ENCODE measurements at regions not wholly inside any gene's neighbourhood (a gene's known extent, or its start where the extent isn't known, plus 50 kb on each side); places are given as distances from the start of the nearest gene placed in this dataset.

DNA sequence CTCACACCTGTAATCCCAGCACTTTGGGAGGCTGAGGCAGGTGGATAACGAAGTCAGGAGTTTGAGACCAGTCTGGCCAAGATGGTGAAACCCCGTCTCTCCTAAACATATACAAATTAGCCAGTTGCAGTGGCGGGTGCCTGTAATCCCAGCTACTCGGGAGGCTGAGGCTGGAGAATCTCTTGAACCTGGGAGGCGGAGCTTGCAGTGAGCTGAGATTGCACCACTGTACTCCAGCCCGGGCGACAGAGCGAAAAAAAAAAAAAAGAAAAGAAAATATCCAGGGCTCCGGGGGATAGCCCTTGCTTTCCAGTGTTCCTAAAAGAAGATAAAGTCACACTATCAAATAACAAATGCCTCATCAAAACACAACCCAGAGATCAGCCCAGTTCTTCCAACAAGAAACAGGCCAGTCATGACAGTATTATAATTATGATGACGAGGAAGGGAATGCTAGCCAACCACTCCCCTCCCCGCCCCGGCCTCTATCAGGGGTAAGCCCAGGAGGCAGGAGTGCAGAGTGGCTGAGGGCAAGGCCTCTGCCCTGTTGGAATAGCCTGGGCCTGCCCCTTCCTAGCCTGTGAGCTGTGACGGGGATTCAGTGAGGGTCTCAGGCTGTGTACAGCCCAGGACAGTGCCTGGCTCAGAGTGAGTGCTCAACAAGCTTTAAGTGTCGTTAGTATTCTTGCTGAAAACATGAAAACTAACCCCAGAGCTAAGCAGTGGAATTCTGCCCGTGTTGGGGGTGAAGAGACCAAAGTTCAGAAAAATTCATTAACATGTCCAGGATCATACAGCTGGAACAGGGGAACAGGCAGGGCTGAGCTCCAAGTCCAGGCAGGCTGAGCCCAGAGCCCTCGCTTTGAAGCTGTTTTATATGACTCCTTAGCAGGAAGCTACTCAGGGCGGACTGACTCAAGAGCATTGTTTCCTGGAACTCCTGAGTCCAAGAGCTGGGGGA is 54.3 kb downstream of the FAM241B start:
- DNase-seq: no peak

DNA sequence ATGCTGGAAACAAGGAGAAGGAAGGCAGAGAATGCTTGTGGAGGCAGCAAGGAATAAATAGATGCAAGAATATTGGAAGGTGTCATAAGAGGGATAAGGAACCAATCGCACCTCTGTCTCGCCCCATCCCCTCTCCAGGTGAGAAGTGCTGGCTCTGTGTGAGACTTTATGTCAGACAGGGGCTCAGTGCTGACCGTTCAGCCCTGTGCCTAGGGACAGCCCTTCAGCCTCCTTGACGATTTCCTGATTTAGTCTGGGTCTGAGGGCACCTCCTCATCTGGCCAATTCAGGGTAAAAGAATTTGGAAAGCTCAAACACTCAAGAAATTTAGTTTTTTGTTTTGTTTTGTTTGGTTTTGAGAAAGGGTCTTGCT is 54.9 kb downstream of the FAM241B start:
- no peak for DNase-seq

DNA sequence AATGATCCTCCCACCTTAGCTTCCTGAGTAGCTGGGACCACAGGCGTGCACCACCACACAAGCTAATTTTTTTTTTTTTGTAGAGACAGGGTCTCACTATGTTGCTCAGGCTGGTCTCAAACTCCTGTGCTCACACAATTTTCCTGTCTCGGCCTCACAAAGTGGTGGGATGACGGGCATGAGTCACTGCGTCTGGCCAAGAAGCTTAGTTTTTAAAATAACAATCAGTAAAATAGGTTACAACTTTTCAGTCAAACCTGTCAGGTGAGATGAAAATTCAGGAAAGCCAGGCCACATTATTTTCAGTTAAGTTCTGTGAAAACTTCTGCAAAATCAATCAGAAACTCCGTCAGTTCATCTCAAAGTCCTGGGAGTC is 55.4 kb downstream of the FAM241B start:
- DNase-seq: no peak

DNA sequence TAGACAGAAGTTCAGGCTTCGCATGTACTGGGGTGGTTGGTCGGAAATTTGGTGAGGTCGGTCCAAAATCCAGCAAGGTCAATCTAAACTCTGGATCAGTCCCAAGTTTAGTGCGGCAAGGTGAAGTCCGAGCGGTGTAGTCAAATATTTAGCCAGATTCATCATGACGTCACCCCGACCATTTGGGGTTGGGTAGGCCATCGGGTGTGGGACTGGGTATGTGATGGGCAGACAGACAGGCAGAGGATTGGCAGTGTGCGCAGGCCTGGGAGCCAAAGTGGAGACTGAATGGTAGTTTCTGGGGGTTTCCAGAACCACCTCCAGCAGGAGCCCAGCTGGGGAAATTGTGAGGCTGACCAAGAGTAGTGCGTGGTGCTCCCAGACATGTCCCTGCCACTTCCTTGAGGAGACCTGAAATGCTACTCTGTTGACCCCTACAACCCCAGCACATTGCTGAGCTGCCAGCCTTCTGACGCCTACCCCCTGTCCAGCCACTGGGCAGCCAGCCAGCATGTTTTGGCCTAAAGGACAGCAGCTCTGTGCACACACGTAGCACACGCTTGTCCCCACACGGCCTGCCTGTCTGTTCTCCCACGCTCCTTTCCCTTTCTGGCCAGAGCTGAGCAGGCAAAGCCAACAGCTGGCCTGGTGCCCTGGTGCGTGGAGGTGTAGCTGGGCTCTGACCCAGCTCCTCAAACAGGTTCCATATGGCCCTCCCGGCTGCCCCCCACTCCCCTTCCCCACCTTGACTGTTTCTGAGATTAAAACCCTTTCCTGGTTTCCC is 55.9 kb downstream of the FAM241B start:
- DNase-seq: no peak

DNA sequence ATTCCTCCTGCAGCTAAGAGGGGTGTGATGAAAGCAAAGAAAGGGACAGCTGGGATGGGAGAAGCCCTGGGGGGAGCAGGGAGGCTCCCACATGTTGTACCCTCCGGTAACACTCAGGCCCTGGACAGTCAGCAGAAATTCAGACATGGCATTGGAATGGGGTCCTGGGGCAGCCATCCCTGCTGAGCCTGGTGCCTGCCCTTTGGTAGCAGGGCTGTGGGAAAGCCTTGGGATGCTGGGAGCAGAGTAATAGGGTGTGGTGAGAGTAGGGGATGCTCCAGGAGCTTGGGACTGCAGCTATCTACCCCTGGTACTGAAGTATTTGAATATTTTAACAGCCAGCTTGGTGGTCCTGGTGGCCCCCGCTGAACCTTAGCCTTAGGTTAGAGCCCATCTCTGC is 56.8 kb downstream of the FAM241B start:
- DNase-seq: no peak

DNA sequence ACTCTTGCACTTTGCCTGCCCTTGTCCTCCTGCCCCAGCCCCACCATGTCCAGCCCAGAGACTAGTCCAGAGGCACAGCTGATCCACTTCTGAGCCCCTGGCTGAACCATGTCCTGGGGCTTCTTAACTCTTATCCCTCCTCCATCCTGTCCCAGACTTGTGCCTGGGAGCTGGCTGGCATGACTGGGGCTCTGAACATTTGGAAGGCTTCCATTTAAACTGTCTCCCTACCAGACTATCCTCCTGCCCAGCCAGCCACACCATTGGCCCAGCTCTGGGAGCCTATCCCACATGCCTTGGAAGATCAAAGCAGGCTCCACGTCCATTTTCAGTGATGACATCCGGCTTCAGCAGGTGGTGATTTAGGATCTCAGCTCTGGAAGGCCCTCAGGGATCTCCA is 57.4 kb downstream of the FAM241B start:
- DNase-seq: no peak

DNA sequence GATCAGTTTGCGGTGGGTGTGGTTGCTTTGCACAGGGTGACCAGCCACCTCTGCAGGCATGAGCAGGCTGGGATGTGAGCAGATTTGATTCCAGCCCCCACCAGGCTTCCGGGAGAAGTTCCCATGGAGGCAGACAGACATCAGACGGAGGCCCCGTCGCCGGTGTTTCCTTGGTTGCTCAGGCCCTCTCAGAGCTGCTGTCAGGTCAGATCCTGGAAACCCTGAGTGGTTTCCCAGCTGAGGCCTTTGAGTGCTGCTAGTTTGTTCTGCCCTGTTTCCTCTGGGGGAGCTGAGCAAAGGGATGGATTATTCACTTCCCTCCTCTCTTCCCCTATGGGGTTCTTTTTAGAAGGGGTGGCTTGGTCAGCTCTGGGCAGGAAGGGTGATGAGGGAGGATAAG is 62.2 kb downstream of the FAM241B start:
- DNase-seq: no peak

DNA sequence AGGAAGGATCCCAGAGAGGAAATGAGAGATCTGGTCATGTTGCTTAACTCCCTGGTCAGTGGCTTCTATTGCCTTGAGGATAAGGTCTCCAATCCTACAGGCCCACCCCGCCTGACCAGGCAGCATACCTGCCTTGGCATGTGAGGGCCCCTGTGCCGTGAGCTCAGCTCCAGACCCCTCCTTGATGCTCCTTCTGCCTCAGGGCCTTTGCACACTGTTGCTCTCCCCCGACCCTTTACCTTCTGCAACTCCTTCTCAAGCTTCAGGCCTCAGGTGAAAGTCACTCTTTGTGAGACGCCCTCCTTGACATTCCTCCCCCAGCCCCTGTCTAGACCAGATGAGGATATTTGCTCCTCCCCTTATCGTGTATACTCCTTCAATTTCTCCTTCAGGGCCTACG is 62.8 kb downstream of the FAM241B start:
- DNase-seq: no peak

DNA sequence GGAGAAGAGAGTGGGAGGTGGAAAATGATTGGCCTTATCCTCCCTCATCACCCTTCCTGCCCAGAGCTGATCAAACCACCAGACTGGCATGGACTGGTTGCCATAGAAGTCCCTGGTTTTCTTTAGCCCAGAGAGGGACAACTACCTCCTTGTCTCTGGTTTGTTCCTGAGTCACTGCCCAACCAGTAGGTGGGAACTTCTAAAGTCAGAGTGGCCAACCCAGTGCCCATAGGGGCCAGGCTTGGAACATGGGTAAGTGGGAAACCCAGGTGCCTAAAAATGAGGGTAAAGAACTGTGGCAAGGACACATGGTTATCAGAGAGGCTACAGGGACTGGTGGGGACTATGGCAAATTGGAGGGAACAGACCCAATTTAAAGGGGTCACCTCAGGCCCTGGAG is 63.8 kb downstream of the FAM241B start:
- DNase-seq: no peak

DNA sequence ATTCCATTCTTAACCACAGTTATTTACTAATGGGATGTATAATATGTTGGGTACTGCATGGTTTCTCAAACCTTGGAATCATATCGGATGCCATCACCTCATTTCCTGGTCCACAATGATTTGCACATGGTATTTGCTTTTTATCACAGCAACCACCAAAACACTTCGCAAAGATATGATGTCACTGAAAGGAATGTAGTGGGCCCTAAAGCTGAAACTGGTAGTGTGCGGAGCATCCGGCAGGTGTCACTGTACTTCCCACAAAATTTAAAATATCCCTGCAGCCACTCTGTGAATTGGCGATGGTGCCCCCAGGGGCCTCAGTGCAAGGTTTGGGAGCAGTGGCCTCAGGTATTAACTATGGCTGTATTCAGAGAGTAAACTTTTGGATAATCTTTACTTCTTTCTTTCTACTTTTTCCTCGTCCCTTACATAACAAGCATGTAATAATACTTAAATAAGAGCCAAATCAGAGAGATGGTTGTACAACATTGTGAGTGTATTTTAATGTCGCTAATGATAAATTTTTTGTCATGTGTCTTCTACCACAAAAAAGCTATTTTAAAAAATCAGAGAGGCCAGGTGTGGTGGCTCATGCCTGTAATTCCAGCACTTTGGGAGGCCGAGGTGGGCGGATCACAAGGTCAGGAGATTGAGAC is 66.2 kb downstream of the FAM241B start:
- no peak for DNase-seq

DNA sequence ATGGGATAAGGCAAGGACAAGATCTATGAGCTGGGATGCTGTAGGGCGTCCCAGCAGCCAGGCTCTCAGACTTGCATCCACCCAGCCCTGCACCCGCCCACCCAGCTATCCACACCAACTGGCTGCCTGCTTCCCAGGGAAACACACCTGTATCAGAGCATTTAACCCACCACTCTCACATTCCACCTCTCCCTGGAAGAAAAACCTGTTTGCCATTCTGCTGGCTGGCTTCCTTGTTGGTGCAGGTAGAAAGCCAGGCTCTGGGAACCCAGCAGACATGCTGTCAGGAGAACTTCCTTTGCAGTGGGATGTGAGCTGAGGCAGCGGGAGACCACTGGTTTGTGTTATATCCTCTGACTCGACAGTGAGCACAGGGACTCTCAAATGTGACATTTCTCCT is 67.0 kb downstream of the FAM241B start:
- no peak for DNase-seq

DNA sequence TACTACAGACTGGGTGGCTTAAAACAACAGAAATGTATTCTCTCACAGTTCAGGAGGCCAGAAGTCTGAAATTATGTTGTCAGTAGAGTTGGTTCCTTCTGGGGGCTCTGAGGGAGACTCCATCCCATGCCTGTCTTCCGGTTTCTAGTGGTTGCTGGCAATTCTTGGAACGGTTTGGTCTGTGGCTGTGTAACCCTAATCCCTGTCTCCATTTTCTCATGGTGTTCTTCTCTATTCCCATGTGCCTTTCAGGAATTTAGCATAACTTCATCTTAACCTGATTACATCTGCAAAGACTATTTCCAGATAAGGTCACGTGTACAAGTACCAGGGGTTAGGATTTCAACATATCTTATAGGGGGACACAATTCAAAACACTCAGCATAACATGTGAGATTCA is 73.2 kb downstream of the FAM241B start:
- DNase-seq: no peak

DNA sequence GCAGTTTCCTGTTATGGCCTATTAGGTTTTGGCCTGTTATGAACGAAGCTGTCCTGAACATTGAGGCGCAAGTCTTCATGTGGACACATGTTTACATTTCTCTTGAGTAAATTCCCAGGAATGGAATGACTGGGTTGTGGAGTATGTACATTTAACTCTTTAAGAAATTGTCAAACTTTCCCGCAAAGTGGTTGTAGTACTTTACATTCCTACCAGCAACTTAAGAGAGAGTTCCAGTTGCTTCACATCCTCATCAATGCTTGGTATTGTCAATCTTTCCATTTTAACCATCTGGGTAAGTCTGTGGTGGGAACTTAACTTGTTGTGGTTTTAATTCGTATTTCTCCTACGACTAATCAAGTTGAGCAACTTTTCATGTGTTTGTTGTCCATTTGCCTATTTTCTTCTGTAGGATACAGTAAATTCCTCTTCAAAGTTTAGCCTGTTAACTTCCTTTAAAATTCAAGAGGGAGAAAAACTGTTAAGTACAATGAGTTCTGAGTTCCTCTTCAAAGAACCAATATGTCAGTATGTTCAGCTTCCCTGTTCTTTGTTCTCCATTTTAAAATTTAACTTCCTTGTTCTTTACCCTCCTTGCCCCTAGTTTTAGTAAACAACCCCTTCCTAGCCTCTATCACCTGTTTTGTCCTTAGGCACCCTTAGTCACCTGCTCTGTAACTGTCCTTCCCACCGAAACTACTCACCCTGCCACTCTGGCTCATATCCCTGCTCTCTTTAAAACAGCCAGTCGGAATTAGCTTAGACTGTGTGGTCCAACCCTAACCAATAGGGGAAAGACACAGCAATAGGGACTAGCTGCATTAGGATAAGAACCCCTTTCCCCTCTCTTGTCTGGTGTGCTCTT is 74.0 kb downstream of the FAM241B start:
- no peak for DNase-seq

DNA sequence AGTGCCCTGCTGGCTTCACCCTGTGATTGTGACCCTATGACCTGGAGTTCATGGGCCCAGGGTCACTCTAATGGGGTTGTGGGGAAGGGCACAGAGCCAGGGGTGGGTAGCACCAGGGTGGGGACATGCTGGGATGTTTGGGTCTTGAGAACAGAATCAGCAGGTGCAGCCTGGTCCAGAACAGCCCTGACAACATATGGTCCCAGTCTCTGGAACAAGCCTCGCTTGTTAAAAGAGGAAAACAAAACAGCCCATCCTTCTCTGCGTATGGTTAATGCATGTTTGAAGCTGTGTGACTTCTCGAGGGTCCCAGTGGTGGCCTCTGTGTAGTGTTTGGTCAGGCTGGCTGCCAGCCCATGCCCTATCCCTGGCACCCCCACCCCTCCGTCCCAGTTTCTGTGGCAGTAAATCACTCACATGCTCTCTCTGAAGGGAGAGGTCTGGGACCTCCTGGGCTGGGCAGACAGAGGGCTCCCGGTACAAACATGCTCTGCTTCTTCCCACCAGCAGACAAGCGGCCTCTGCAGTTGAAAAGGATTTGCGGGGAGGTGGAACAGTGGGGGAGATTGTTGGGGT is 79.4 kb downstream of the FAM241B start:
- DNase-seq: no peak

DNA sequence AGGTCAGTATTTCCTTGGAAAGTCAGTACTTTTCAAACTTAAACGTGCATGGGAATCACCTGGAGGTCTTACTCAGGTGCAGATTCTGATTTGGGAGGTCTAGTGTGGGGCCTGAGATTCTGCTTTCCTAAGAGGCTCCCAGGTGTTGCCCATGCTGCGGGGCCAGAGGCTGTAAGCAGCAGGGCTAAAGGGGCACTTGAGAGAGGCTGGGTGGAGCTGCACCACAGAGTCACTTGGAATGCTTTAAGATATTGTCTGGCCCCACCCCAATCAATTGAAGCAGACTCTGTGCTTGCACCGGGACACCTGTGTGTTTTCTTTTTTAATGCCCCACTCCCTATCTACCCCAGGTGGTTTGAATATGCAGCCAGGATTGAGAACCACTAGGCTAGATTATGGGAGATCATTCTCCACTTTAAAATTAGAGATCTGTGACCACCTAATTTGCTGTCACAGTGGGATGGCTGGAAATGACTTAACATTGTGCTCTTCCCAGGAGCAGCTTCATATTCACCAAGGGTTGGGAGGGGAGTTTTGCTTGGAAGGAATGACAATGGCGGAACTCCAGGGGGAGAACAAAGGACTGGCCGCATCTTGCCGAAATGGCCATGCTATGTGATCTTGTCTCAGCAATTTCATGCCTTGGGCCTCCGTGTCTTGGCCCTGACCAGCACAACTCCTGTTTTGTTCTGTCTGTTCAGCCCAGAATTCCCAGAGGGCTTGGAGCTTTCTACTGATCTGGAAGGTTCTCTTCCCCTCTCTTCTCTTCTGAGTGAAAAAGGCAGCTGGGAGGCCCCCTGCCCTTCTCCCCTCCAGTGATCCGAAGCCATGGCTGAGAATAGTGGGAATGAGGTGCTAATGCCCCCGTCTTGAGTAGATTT is 80.2 kb downstream of the FAM241B start:
- DNase-seq: no peak

DNA sequence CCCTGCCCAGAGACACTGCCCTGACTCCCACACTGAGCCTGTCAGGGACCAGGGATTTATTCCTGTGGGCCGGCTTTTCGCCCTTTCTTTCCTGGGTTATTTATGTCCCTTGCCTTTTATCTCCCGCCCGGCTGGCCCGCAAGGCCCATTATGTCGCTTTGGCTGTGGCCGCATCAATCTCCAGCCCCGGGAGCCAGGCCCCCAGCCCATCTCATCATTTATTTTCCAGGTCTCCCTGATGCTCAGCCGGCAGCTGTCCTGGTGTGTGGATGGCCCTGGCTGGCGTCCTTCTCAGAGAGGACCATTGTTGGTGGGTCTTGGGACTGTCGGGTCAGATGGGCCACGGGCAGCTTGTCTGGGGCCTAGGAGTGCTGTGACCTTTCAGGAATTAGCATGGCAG is 82.3 kb downstream of the FAM241B start:
- no peak for DNase-seq

DNA sequence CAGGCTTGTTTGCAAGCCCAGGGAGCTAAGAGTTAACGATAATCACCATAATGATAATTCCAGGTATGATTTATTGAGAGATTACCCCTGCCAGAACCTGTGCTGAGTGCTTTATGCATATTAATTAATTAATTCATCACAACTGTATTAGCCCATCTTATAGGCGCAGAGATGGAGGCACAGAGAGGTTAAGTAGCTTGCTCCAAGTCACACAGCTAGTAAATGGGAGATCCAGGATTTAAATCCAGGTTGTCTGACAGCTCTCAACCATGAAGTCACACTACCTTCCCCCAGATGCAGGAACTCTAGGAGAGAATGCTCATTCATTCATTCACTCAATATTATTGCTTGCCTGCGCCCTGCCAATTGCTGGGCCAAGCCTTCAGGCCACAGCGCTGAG is 84.5 kb downstream of the FAM241B start:
- no peak for DNase-seq

DNA sequence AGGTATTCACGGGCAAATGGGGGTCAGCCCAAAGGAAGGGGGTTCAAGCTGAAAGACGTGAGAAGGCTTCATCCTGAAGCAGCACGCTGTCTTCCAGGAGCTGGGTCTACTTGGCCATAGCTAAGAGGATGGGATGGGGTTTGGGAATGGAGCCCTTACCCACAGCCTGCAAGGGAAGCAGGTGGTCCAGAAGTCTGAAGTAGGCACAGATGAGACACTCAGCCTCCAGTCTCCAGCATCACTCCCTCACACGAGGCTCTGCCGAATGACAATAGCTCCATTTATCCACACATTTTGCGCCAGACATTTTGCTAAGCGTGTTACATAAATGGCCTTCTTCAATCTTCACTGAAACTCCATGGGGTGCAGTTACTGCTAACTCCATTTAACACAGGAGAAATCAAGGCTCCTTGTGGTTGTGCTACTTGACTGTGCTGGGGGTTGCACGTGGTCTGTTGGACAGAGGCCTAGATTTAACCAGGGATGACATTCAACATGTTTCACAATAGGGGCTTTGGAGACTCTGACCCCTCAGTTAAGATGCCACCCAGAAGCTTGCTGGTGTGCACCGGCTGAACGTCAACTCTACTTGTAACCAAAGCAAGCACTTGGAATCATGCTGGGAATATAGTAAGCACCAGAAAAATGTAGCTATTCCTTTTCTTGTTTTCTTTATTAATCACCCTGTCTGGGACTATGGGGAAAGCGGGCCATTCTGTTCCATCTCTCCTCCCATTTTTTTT is 85.3 kb downstream of the FAM241B start:
- no peak for DNase-seq

DNA sequence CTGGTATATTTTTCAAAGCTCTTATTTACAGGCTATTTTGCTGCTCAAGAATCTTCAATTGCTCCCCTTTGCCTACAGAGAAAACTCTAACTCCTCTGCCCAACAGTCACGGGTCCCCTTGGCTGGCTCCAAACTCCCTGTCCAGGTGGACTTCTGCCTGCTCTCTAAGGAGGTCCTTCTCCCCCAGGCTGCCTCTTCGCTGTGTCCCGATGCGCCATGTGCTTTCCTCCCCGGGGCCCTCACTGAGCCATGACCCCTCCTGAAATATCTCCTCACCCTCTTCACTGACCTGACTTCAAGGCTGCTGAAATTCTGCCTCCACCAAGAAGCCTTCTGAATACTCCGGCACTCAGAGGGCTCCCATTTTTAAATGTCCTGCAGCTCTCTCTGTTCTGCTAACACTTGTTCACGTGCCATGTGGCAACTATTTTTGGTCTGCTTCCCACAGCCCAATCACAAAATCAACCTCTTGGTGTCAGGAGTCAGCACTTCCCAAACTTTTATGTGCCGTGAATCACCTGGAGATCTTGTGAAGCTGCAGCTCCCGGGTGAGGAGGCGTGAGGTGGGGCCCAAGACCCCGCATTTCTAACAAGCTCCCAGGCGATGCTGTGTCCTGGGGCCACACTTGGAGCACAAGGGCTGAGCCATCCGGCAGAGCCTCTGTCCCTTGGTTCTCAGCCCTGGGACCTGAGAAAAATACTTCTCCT is 85.7 kb upstream of the COL13A1 start:
- no peak for DNase-seq
